ENCODE measurements at regions not wholly inside any gene's neighbourhood (a gene's known extent, or its start where the extent isn't known, plus 50 kb on each side); places are given as distances from the start of the nearest gene placed in this dataset.

DNA sequence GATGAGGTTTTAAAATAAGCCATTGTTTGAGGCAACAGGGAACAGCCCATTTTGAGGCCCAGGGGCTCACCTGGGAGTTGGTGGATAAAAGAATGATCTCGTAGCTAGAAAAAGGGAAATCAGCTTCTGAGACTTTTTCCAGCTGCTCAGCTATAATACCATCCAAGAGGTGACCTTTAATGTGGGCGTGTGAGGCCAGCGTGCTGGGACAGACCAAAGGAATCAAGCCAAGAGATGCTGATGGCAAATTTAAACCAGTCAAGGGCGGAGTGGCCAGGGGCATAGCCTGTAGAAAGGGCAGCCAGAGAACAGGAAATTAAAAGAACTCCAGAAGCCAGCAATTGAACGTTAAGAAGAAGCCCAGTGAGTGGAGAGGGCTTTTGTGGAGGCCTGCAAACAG lies 132.6 kb downstream of the IER5 start:
- Histone ChIP-seq H3K27ac (ENCODE audit: low read depth, low read length) (no peak overlapping the region), H3K4me1 (ENCODE audit: control insufficient read depth in 1 of 2, insufficient read depth in 2 of 2, low read length in 2 of 2) (peaks cover 0 to 5% of the 10 kb centered on the region in 2 experiments; a peak in 1 of 4 replicates), H3K9me3 (ENCODE audit: control insufficient read depth in 1 of 2, insufficient read depth in 1 of 2, low read depth in 1 of 2, low read length in 2 of 2) (no peaks in the 10 kb centered on the region), H3K36me3 (ENCODE audit: control insufficient read depth in 1 of 2, insufficient read depth in 2 of 2, low read length in 2 of 2) (no peaks in the 10 kb centered on the region), H3K79me2 (ENCODE audit: insufficient read depth, low read length) (no peaks in the 10 kb centered on the region), H3K4me3 (replicated peaks in 1 of 2; ENCODE audit: low read depth in 1 of 2, low read length in 2 of 2) (no peak overlapping the region), H4K20me1 (ENCODE audit: insufficient read depth) (no peaks in the 10 kb centered on the region), H3K27me3 (ENCODE audit: insufficient read depth, low read length) (no peaks in the 10 kb centered on the region), H2AFZ (ENCODE audit: low read depth, low read length, poor library complexity, severe bottlenecking) (no peak overlapping the region), H3K9ac (ENCODE audit: low read length) (no peak overlapping the region), H3K9me2 (ENCODE audit: insufficient read depth) (no peaks in the 10 kb centered on the region), H3K4me2 (ENCODE audit: low read length) (no peak overlapping the region)
- TF ChIP-seq SP1 (IDR thresholded peaks at IDR 0.05; ENCODE audit: low read depth): no peak
- TF ChIP-seq, protein P1, sequence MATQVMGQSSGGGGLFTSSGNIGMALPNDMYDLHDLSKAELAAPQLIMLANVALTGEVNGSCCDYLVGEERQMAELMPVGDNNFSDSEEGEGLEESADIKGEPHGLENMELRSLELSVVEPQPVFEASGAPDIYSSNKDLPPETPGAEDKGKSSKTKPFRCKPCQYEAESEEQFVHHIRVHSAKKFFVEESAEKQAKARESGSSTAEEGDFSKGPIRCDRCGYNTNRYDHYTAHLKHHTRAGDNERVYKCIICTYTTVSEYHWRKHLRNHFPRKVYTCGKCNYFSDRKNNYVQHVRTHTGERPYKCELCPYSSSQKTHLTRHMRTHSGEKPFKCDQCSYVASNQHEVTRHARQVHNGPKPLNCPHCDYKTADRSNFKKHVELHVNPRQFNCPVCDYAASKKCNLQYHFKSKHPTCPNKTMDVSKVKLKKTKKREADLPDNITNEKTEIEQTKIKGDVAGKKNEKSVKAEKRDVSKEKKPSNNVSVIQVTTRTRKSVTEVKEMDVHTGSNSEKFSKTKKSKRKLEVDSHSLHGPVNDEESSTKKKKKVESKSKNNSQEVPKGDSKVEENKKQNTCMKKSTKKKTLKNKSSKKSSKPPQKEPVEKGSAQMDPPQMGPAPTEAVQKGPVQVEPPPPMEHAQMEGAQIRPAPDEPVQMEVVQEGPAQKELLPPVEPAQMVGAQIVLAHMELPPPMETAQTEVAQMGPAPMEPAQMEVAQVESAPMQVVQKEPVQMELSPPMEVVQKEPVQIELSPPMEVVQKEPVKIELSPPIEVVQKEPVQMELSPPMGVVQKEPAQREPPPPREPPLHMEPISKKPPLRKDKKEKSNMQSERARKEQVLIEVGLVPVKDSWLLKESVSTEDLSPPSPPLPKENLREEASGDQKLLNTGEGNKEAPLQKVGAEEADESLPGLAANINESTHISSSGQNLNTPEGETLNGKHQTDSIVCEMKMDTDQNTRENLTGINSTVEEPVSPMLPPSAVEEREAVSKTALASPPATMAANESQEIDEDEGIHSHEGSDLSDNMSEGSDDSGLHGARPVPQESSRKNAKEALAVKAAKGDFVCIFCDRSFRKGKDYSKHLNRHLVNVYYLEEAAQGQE (IDR thresholded peaks at IDR 0.05; ENCODE audit: low read depth): no peak
- no peak for TF ChIP-seq POLR2A (IDR thresholded peaks at IDR 0.05; ENCODE audit: borderline replicate concordance, extremely low read depth, insufficient read depth, insufficient read length)
- ChIA-PET RAD21 (ENCODE audit: low non-redundant PET in 1 of 2, low total read pairs in 2 of 2, uncharacterized antibody in 2 of 2, unreplicated experiment in 2 of 2) (no interaction called here), POLR2A (no interaction called here), CTCF (no interaction called here)
- intact Hi-C loops (cut with micrococcal nuclease): no loop called here
- DNase-seq (ENCODE audit: low read depth, low spot score): no peak
- BruUV-seq (replicated peaks): no TSS peak
- ATAC-seq: no peak

DNA sequence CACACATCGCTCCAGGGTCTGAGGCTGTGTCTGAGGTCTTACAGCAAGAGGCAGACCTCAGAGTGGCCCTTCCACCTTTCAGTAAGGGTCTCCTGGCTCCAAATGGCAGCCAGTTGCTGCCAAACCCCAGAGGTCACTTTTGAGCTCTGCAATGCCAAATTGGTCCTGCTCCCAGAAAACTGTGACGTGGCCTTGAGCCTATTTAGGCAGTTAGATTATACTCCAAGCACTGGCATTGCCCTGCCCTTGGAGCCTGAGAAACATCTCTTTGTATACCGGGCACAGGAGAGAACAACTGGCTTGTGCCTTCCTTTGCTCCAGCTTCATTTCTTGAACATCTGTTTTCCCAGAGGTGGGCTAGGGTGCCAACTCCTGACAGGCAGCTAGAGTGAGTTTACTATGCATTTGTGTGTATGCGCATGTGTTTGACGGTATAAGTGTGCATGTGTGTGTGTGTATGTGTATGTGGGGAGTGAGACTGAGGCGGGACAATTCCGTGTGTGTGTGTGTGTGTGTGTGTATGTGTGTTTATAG lies 134.5 kb downstream of the IER5 start:
- ATAC-seq (no peak), DNase-seq (ENCODE audit: low read depth, low spot score) (no peak)
- Histone ChIP-seq H3K9me3 (ENCODE audit: control insufficient read depth in 1 of 2, insufficient read depth in 1 of 2, low read depth in 1 of 2, low read length in 2 of 2) (no peaks in the 10 kb centered on the region), H3K4me2 (ENCODE audit: low read length) (no peak overlapping the region), H3K36me3 (ENCODE audit: control insufficient read depth in 1 of 2, insufficient read depth in 2 of 2, low read length in 2 of 2) (no peaks in the 10 kb centered on the region), H3K9me2 (ENCODE audit: insufficient read depth) (no peaks in the 10 kb centered on the region), H3K27me3 (ENCODE audit: insufficient read depth, low read length) (no peaks in the 10 kb centered on the region), H4K20me1 (ENCODE audit: insufficient read depth) (no peaks in the 10 kb centered on the region), H3K79me2 (ENCODE audit: insufficient read depth, low read length) (no peaks in the 10 kb centered on the region), H3K4me3 (replicated peaks in 1 of 2; ENCODE audit: low read depth in 1 of 2, low read length in 2 of 2) (no peak overlapping the region), H3K27ac (ENCODE audit: low read depth, low read length) (no peak overlapping the region), H2AFZ (ENCODE audit: low read depth, low read length, poor library complexity, severe bottlenecking) (no peak overlapping the region), H3K9ac (ENCODE audit: low read length) (no peak overlapping the region), H3K4me1 (ENCODE audit: control insufficient read depth in 1 of 2, insufficient read depth in 2 of 2, low read length in 2 of 2) (peaks cover 0 to 5% of the 10 kb centered on the region in 2 experiments; a peak in 1 of 4 replicates)
- ChIA-PET POLR2A (no interaction called here), CTCF (no interaction called here), RAD21 (ENCODE audit: low non-redundant PET in 1 of 2, low total read pairs in 2 of 2, uncharacterized antibody in 2 of 2, unreplicated experiment in 2 of 2) (no interaction called here)
- intact Hi-C loops (cut with micrococcal nuclease): no loop called here
- no TSS peak for BruUV-seq (replicated peaks)
- TF ChIP-seq, protein P1 (IDR thresholded peaks at IDR 0.05; ENCODE audit: low read depth): no peak
- TF ChIP-seq, protein P2, sequence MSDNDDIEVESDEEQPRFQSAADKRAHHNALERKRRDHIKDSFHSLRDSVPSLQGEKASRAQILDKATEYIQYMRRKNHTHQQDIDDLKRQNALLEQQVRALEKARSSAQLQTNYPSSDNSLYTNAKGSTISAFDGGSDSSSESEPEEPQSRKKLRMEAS (IDR thresholded peaks at IDR 0.05): no peak
- TF ChIP-seq TCF7L2 (IDR thresholded peaks at IDR 0.05; ENCODE audit: borderline replicate concordance, extremely low read depth, insufficient read depth, insufficient read length) (no peak), YY1 (IDR thresholded peaks at IDR 0.05; ENCODE audit: extremely low read depth, insufficient replicate concordance, low read depth, low read length) (no peak), JUND (IDR thresholded peaks at IDR 0.05) (no peak)
- TF ChIP-seq, protein P3, sequence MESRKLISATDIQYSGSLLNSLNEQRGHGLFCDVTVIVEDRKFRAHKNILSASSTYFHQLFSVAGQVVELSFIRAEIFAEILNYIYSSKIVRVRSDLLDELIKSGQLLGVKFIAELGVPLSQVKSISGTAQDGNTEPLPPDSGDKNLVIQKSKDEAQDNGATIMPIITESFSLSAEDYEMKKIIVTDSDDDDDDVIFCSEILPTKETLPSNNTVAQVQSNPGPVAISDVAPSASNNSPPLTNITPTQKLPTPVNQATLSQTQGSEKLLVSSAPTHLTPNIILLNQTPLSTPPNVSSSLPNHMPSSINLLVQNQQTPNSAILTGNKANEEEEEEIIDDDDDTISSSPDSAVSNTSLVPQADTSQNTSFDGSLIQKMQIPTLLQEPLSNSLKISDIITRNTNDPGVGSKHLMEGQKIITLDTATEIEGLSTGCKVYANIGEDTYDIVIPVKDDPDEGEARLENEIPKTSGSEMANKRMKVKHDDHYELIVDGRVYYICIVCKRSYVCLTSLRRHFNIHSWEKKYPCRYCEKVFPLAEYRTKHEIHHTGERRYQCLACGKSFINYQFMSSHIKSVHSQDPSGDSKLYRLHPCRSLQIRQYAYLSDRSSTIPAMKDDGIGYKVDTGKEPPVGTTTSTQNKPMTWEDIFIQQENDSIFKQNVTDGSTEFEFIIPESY (IDR thresholded peaks at IDR 0.05; ENCODE audit: extremely low read depth, insufficient replicate concordance, low read length): no peak
- TF ChIP-seq, protein P4, sequence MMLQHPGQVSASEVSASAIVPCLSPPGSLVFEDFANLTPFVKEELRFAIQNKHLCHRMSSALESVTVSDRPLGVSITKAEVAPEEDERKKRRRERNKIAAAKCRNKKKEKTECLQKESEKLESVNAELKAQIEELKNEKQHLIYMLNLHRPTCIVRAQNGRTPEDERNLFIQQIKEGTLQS (IDR thresholded peaks at IDR 0.05): no peak
